Retinal pigment epithelial cell (primary cell): ENCODE measurements at regions not wholly inside any gene's neighbourhood (a gene's known extent, or its start where the extent isn't known, plus 50 kb on each side); places are given as distances from the start of the nearest gene placed in this dataset.

Experiments used
- DNase-seq: peaks from one replicate; pipeline ENCODE4 v3.0.0-alpha.2; 2010; ENCODE audit warnings: low read depth
- H3K4me3 ChIP-seq: 2 replicates; pipeline ENCODE4 v1.5.1; 2011; ENCODE audit warnings: mild to moderate bottlenecking, low read length, control low read depth, moderate library complexity
- CTCF ChIP-seq: conservative IDR thresholded peaks from 2 replicates; pipeline ENCODE4 v1.5.1; 2011; ENCODE audit warnings: low read depth, low read length, control low read depth, inconsistent platforms

GRCh38 chr9:31023847-31024246 lies 1360.6 kb upstream of the ACO1 start:
- TF ChIP-seq CTCF: no peak
- DNase-seq: no peak
- no peak overlapping the region for H3K4me3 ChIP-seq

- no peak for DNase-seq
- no peak for TF ChIP-seq CTCF
- H3K4me3 ChIP-seq: no peak overlapping the region
Measured at GRCh38 chr9:31027678-31028077, 1356.8 kb upstream of the ACO1 start.

GRCh38 chr9:31028137-31028536 lies 1356.3 kb upstream of the ACO1 start:
- no peak overlapping the region for H3K4me3 ChIP-seq
- DNase-seq: no peak
- no peak for TF ChIP-seq CTCF

- no peak for TF ChIP-seq CTCF
- DNase-seq: peak; percentile 68
- peak overlapping the region; percentile 26 for H3K4me3 ChIP-seq
Measured at GRCh38 chr9:31030741-31031202, 1353.7 kb upstream of the ACO1 start.

GRCh38 chr9:31032206-31032605 lies 1352.2 kb upstream of the ACO1 start:
- TF ChIP-seq CTCF: no peak
- DNase-seq: no peak

GRCh38 chr9:31034311-31034710 lies 1350.1 kb upstream of the ACO1 start:
- TF ChIP-seq CTCF: no peak
- no peak for DNase-seq
- no peak overlapping the region for H3K4me3 ChIP-seq

More at GRCh38 chr9:31032206-31032605, 1352.2 kb upstream of the ACO1 start:
- no peak overlapping the region for H3K4me3 ChIP-seq

- DNase-seq: no peak
- TF ChIP-seq CTCF: no peak
- H3K4me3 ChIP-seq: no peak overlapping the region
Measured at GRCh38 chr9:31040564-31040963, 1343.9 kb upstream of the ACO1 start.
